Common myeloid progenitor, CD34-positive (primary cell): ENCODE measurements at regions not wholly inside any gene's neighbourhood (a gene's known extent, or its start where the extent isn't known, plus 50 kb on each side); places are given as distances from the start of the nearest gene placed in this dataset.

ENCODE experiments used
- CTCF ChIA-PET: fragments of 350-600 bp; sonication (Branson Sonifier 250); formaldehyde crosslinking; loops from one replicate; lab custom pipeline; 2021; ENCODE audit warnings: antibody characterized with exemption; lab: Charles Lee
- POLR2A ChIA-PET: fragments of 350-600 bp; sonication (Branson Sonifier 250); formaldehyde crosslinking; loops from one replicate; lab custom pipeline; 2021; ENCODE audit warnings: antibody characterized with exemption; lab: Charles Lee
- DNase-seq, 3 donors: peaks; one replicate each; pipeline versions ENCODE4 v3.0.0 to v3.0.0-alpha.2; 2013
- H3K27ac ChIP-seq, 2 experiments: 1 replicate in 1 of 2; 2 replicates in 1 of 2; pipeline ENCODE4 v1.7.0; 2013; ENCODE audit warnings: inconsistent platforms in 2 of 2, low read length in 2 of 2, mild to moderate bottlenecking in 2 of 2, low read depth in 1 of 2, moderate library complexity in 1 of 2; ENCODE audit not compliant: severe bottlenecking in 2 of 2, insufficient read depth in 1 of 2, poor library complexity in 1 of 2
- H3K27me3 ChIP-seq, 5 experiments: replicated peaks in 2 of 5; 1 replicate in 3 of 5; 2 replicates in 2 of 5; pipeline versions ENCODE4 v1.6.1 to v1.7.0; 2013; ENCODE audit warnings: low read length in 4 of 5, mild to moderate bottlenecking in 2 of 5, moderate library complexity in 2 of 5, inconsistent platforms in 1 of 5; ENCODE audit not compliant: insufficient read depth in 5 of 5, control insufficient read depth in 4 of 5
- H3K36me3 ChIP-seq, 4 experiments: 1 replicate in 2 of 4; 2 replicates in 2 of 4; pipeline versions ENCODE4 v1.6.1 to v1.7.0; 2013; ENCODE audit warnings: low read length in 3 of 4, control low read depth in 1 of 4, mild to moderate bottlenecking in 1 of 4; ENCODE audit not compliant: control insufficient read depth in 4 of 4, insufficient read depth in 4 of 4
- H3K4me1 ChIP-seq, 4 experiments: 1 replicate in 3 of 4; 2 replicates in 1 of 4; pipeline versions ENCODE4 v1.6.1 to v1.7.1; 2013; ENCODE audit warnings: low read length in 3 of 4, mild to moderate bottlenecking in 3 of 4, control low read depth in 1 of 4, inconsistent platforms in 1 of 4, moderate library complexity in 1 of 4; ENCODE audit not compliant: control insufficient read depth in 4 of 4, insufficient read depth in 4 of 4; ENCODE audit errors: control extremely low read depth in 1 of 4
- H3K4me3 ChIP-seq, 7 experiments: 1 replicate in 4 of 7; 2 replicates in 3 of 7; pipeline versions ENCODE4 v1.5.1 to v1.7.0; 2013; ENCODE audit warnings: mild to moderate bottlenecking in 7 of 7, low read length in 6 of 7, moderate library complexity in 6 of 7, inconsistent platforms in 2 of 7, low read depth in 2 of 7, control low read depth in 1 of 7; ENCODE audit not compliant: insufficient read depth in 4 of 7, control insufficient read depth in 1 of 7; ENCODE audit errors: extremely low read depth in 1 of 7
- H3K9me3 ChIP-seq, 5 experiments: 1 replicate in 4 of 5; 2 replicates in 1 of 5; pipeline versions ENCODE4 v1.6.1 to v1.7.1; 2013; ENCODE audit warnings: low read length in 4 of 5, mild to moderate bottlenecking in 2 of 5, inconsistent platforms in 1 of 5, low read depth in 1 of 5, moderate library complexity in 1 of 5; ENCODE audit not compliant: control insufficient read depth in 4 of 5, insufficient read depth in 2 of 5; ENCODE audit errors: control extremely low read depth in 1 of 5
- WGBS: methylation state at CpG from one replicate; pipeline ENCODE4 v1.1.5; 2013; ENCODE audit not compliant: insufficient coverage; 5-methylcytosine and 5-hydroxymethylcytosine counted together

GRCh38 chr4:7126981-7127380, 59.1 kb upstream of the GRPEL1 start:
- no peaks in the 10 kb centered on the region for H3K36me3 ChIP-seq
- no peaks in the 10 kb centered on the region for H3K9me3 ChIP-seq
- ChIA-PET CTCF (no interaction called here), POLR2A (no interaction called here)
- no peak for DNase-seq
- H3K27me3 ChIP-seq: peaks cover 0 to 30% (median 9%) of the 10 kb centered on the region in 5 experiments
- no peaks in the 10 kb centered on the region for H3K4me1 ChIP-seq
- no peak overlapping the region for H3K4me3 ChIP-seq
- 76% methylated on average over 4 of the region's 8 CpGs for WGBS
- H3K27ac ChIP-seq: no peak overlapping the region

- Histone ChIP-seq H3K9me3 (no peaks in the 10 kb centered on the region), H3K27ac (no peak overlapping the region), H3K27me3 (peaks cover 0 to 47% (median 9%) of the 10 kb centered on the region in 5 experiments), H3K36me3 (no peaks in the 10 kb centered on the region), H3K4me3 (no peak overlapping the region), H3K4me1 (no peaks in the 10 kb centered on the region)
- 84% methylated on average over 16 of the region's 22 CpGs for WGBS
- POLR2A ChIA-PET: no interaction called here
- no peak for DNase-seq
- CTCF ChIA-PET: no interaction called here
Observed at GRCh38 chr4:7124689-7125442, 57.0 kb upstream of the GRPEL1 start.

GRCh38 chr4:7121866-7122653, 54.2 kb upstream of the GRPEL1 start:
- 68% methylated on average over 21 of the region's 24 CpGs for WGBS
- Histone ChIP-seq H3K27me3 (peaks cover 0 to 58% (median 13%) of the 10 kb centered on the region in 5 experiments), H3K9me3 (peaks cover 0 to 10% (median 4%) of the 10 kb centered on the region in 5 experiments), H3K4me3 (no peak overlapping the region), H3K4me1 (no peaks in the 10 kb centered on the region), H3K27ac (no peak overlapping the region), H3K36me3 (no peaks in the 10 kb centered on the region)
- ChIA-PET POLR2A (no interaction called here), CTCF (no interaction called here)
- no peak for DNase-seq

- ChIA-PET CTCF (interaction anchor here (1.7 kb wide), 1 partner anchor 16 kb away, joined by 4 read pairs; no protein-coding TSS in a partner anchor), POLR2A (no interaction called here)
- WGBS: 88% methylated on average over 13 of the region's 15 CpGs
- Histone ChIP-seq H3K4me1 (no peaks in the 10 kb centered on the region), H3K27ac (no peak overlapping the region), H3K27me3 (peaks cover 0 to 62% (median 10%) of the 10 kb centered on the region in 5 experiments), H3K9me3 (peaks cover 0 to 10% (median 5%) of the 10 kb centered on the region in 5 experiments), H3K4me3 (no peak overlapping the region), H3K36me3 (no peaks in the 10 kb centered on the region)
- DNase-seq: no peak
Observed at GRCh38 chr4:7121174-7121573, 53.3 kb upstream of the GRPEL1 start.

GRCh38 chr4:7120341-7120740, 52.5 kb upstream of the GRPEL1 start:
- H3K27ac ChIP-seq: no peak overlapping the region
- peaks cover 0 to 10% (median 5%) of the 10 kb centered on the region in 5 experiments for H3K9me3 ChIP-seq
- no peak overlapping the region for H3K4me3 ChIP-seq
- no peaks in the 10 kb centered on the region for H3K36me3 ChIP-seq
- H3K27me3 ChIP-seq: peaks cover 0 to 62% (median 10%) of the 10 kb centered on the region in 5 experiments
- CTCF ChIA-PET: interaction anchor here (0.8 to 1.7 kb wide), 3 partner anchors 10 to 16 kb away, joined by 3 to 4 read pairs (median 3); no protein-coding TSS in a partner anchor
- WGBS: 72% methylated on average over 8 of the region's 8 CpGs
- H3K4me1 ChIP-seq: no peaks in the 10 kb centered on the region
- peak in 2 of 3 donors; percentile 34 to 42 for DNase-seq
- POLR2A ChIA-PET: no interaction called here

- H3K27me3 ChIP-seq: peaks cover 0 to 55% (median 7%) of the 10 kb centered on the region in 5 experiments
- peaks cover 0 to 10% (median 5%) of the 10 kb centered on the region in 5 experiments for H3K9me3 ChIP-seq
- H3K4me3 ChIP-seq: no peak overlapping the region
- WGBS: 91% methylated on average over 2 of the region's 2 CpGs
- H3K36me3 ChIP-seq: no peaks in the 10 kb centered on the region
- H3K27ac ChIP-seq: no peak overlapping the region
- no peaks in the 10 kb centered on the region for H3K4me1 ChIP-seq
- ChIA-PET POLR2A (no interaction called here), CTCF (no interaction called here)
- DNase-seq: no peak
Observed at GRCh38 chr4:7118013-7118832, 50.4 kb upstream of the GRPEL1 start.
